PC-3 (cell line): ENCODE measurements at regions not wholly inside any gene's neighbourhood (a gene's known extent, or its start where the extent isn't known, plus 50 kb on each side); places are given as distances from the start of the nearest gene placed in this dataset.

Source experiments
- ATAC-seq: fragments of 200-7000 bp; cut with Tn5 transposase; 2 replicates; pipeline ENCODE4 v1.9.1; 2020; ENCODE audit warnings: mild to moderate bottlenecking, moderate library complexity
- BruUV-seq: library from RNA; stranded (reverse); fragments of 400-500 nt; replicated peaks from 2 replicates; lab custom pipeline; 2021; lab: Mats Ljungman, UMichigan
- CTCF ChIA-PET: fragments of 300-600 bp; sonication (Branson Sonifier 250); formaldehyde crosslinking; loops from one replicate; lab custom pipeline; 2022; ENCODE audit warnings: antibody characterized with exemption; lab: Charles Lee
- POLR2A ChIA-PET: fragments of 300-600 bp; sonication (Branson Sonifier 250); formaldehyde crosslinking; loops from one replicate; lab custom pipeline; 2022; ENCODE audit warnings: antibody characterized with exemption; ENCODE audit not compliant: unreplicated experiment; lab: Charles Lee
- DNase-seq: peaks from one replicate; pipeline ENCODE4 v3.0.0-alpha.2; 2015
- H2AFZ ChIP-seq: fragments of 300-600 bp; sonication (generic); 2 replicates; pipeline ENCODE4 v1.6.0; 2016; ENCODE audit warnings: antibody characterized with exemption, low read length
- H3F3A ChIP-seq: fragments of 300-600 bp; sonication (generic); one replicate; pipeline ENCODE4 v1.6.0; 2017; ENCODE audit warnings: antibody characterized with exemption, low read length, control low read depth, mild to moderate bottlenecking; ENCODE audit not compliant: unreplicated experiment
- H3K27ac ChIP-seq: fragments of 300-600 bp; sonication (generic); 2 replicates; pipeline ENCODE4 v1.5.1; 2016; ENCODE audit warnings: mild to moderate bottlenecking, low read length
- H3K27me3 ChIP-seq: fragments of 300-600 bp; sonication (generic); 2 replicates; pipeline ENCODE4 v1.6.1; 2016; ENCODE audit warnings: low read length, mixed read lengths
- H3K36me3 ChIP-seq: fragments of 300-600 bp; sonication (generic); 2 replicates; pipeline ENCODE4 v1.6.1; 2016; ENCODE audit warnings: low read depth, mixed run types, low read length, mixed read lengths
- H3K4me1 ChIP-seq: fragments of 300-600 bp; sonication (generic); 2 replicates; pipeline ENCODE4 v1.5.1; 2016; ENCODE audit warnings: low read length; ENCODE audit not compliant: insufficient read depth
- H3K4me2 ChIP-seq: fragments of 300-600 bp; sonication (generic); 2 replicates; pipeline ENCODE4 v1.6.0; 2016; ENCODE audit warnings: low read length
- H3K4me3 ChIP-seq: fragments of 300-600 bp; sonication (generic); 2 replicates; pipeline ENCODE4 v1.5.1; 2016; ENCODE audit warnings: mild to moderate bottlenecking, low read length, mixed read lengths
- H3K79me2 ChIP-seq: fragments of 300-600 bp; sonication (generic); 2 replicates; pipeline ENCODE4 v1.6.1; 2017; ENCODE audit warnings: low read length, mixed read lengths
- H3K9ac ChIP-seq: fragments of 300-600 bp; sonication (generic); 2 replicates; pipeline ENCODE4 v1.6.0; 2016; ENCODE audit warnings: mild to moderate bottlenecking, low read length
- H3K9me2 ChIP-seq: fragments of 300-600 bp; sonication (generic); replicated peaks from 2 replicates; pipeline ENCODE4 v1.6.1; 2016; ENCODE audit warnings: mixed run types, low read length, mixed read lengths
- H3K9me3 ChIP-seq: fragments of 300-600 bp; sonication (generic); 2 replicates; pipeline ENCODE4 v1.6.1; 2016; ENCODE audit warnings: low read length, mixed read lengths
- H4K20me1 ChIP-seq: fragments of 300-600 bp; sonication (generic); 2 replicates; pipeline ENCODE4 v1.6.1; 2016; ENCODE audit warnings: low read length, mixed read lengths
- CTCF ChIP-seq: fragments of 300-600 bp; sonication (generic); conservative IDR thresholded peaks from 2 replicates; pipeline ENCODE4 v1.5.1; 2017; ENCODE audit warnings: antibody characterized with exemption, low read depth, mild to moderate bottlenecking, low read length
- EZH2 ChIP-seq: fragments of 300-600 bp; sonication (generic); IDR thresholded peaks from one replicate; pipeline ENCODE4 v1.6.1; 2017; ENCODE audit warnings: antibody characterized with exemption, mild to moderate bottlenecking, low read length; ENCODE audit not compliant: unreplicated experiment
- EZH2phosphoT487 ChIP-seq: fragments of 300-600 bp; sonication (generic); IDR thresholded peaks from 2 replicates; pipeline ENCODE4 v1.6.1; 2018; ENCODE audit warnings: mild to moderate bottlenecking, antibody characterized with exemption, low read length, borderline replicate concordance
- intact Hi-C: fragments of 100-400 bp; cut with micrococcal nuclease; formaldehyde crosslinking; loops from 2 replicates; pipeline ENCODE4 v1.9.0; 2023

- no TSS peak for BruUV-seq
- Histone ChIP-seq H3K9me2 (no peaks in the 10 kb centered on the region), H2AFZ (no peak overlapping the region), H3K9me3 (no peaks in the 10 kb centered on the region), H3F3A (no peaks in the 10 kb centered on the region), H3K4me3 (no peak overlapping the region), H3K4me2 (no peak overlapping the region), H3K79me2 (no peaks in the 10 kb centered on the region), H3K36me3 (no peaks in the 10 kb centered on the region), H3K9ac (no peak overlapping the region), H3K27me3 (no peaks in the 10 kb centered on the region), H3K4me1 (peaks cover 12% of the 10 kb centered on the region; the same call in 1 of the 2 replicates), H3K27ac (no peak overlapping the region), H4K20me1 (no peaks in the 10 kb centered on the region)
- ChIA-PET CTCF (no interaction called here), POLR2A (no interaction called here)
- TF ChIP-seq CTCF (no peak), EZH2 (no peak), EZH2phosphoT487 (no peak)
- ATAC-seq, result peak; percentile 43; the same call in 1 of the 2 replicates
- intact Hi-C loops, result no loop called here
- peak; percentile 43 for DNase-seq
These were observed 319.8 kb downstream of the ETAA1 start for GRCh38 chr2:67716895-67717396.

GRCh38 chr2:67717692-67718091 is 320.6 kb downstream of the ETAA1 start:
- no peak for DNase-seq
- Histone ChIP-seq H3K4me3 (no peak overlapping the region), H3K4me2 (no peak overlapping the region), H3K9me2 (no peaks in the 10 kb centered on the region), H2AFZ (no peak overlapping the region), H3K9ac (no peak overlapping the region), H3K36me3 (no peaks in the 10 kb centered on the region), H3K4me1 (peaks cover 12% of the 10 kb centered on the region; the same call in 1 of the 2 replicates), H3K27ac (no peak overlapping the region), H4K20me1 (no peaks in the 10 kb centered on the region), H3F3A (no peaks in the 10 kb centered on the region), H3K27me3 (no peaks in the 10 kb centered on the region), H3K79me2 (no peaks in the 10 kb centered on the region), H3K9me3 (no peaks in the 10 kb centered on the region)
- no TSS peak for BruUV-seq
- POLR2A ChIA-PET, result no interaction called here
- no peak for ATAC-seq
- intact Hi-C loops, result no loop called here
- TF ChIP-seq CTCF (no peak), EZH2 (no peak), EZH2phosphoT487 (no peak)
- CTCF ChIA-PET, result no interaction called here

- Histone ChIP-seq H3K9ac (no peak overlapping the region), H3K4me1 (peaks cover 12% of the 10 kb centered on the region; the same call in 1 of the 2 replicates), H3K27me3 (no peaks in the 10 kb centered on the region), H3K9me3 (no peaks in the 10 kb centered on the region), H2AFZ (no peak overlapping the region), H4K20me1 (no peaks in the 10 kb centered on the region), H3K27ac (no peak overlapping the region), H3K36me3 (no peaks in the 10 kb centered on the region), H3K4me2 (no peak overlapping the region), H3K9me2 (no peaks in the 10 kb centered on the region), H3K79me2 (no peaks in the 10 kb centered on the region), H3F3A (no peaks in the 10 kb centered on the region), H3K4me3 (no peak overlapping the region)
- no peak for DNase-seq
- TF ChIP-seq CTCF (no peak), EZH2 (no peak), EZH2phosphoT487 (no peak)
- intact Hi-C loops, result no loop called here
- no TSS peak for BruUV-seq
- CTCF ChIA-PET, result interaction anchor here (0.6 to 0.7 kb wide), 2 partner anchors 14 to 312 kb away, joined by 3 read pairs; no protein-coding TSS in a partner anchor
- POLR2A ChIA-PET, result no interaction called here
- no peak for ATAC-seq
These were observed 322.2 kb downstream of the ETAA1 start for GRCh38 chr2:67719351-67719750.
